GM12878 (cell line): ENCODE measurements at regions not wholly inside any gene's neighbourhood (a gene's known extent, or its start where the extent isn't known, plus 50 kb on each side); places are given as distances from the start of the nearest gene placed in this dataset.

Experiments
- ATAC-seq: fragments of 200-7000 bp; cut with Tn5 transposase; 3 replicates; pipeline ENCODE4 v1.9.1; 2020; ENCODE audit warnings: mild to moderate bottlenecking, moderate library complexity
- BruUV-seq: library from RNA; stranded (reverse); fragments of 400-500 nt; replicated peaks from 2 replicates; lab custom pipeline; 2021; lab: Mats Ljungman, UMichigan
- CTCF ChIA-PET: fragments of 300-600 bp; sonication (Branson Sonifier 250); formaldehyde crosslinking; extraction: SDS; loops from one replicate; lab custom pipeline; 2021; ENCODE audit warnings: inconsistent platforms; lab: Yijun Ruan, JAX
- POLR2A ChIA-PET: fragments of 350-600 bp; formaldehyde crosslinking; extraction: SDS; loops from one replicate; lab custom pipeline; 2021; ENCODE audit warnings: inconsistent platforms; lab: Charles Lee
- RAD21 ChIA-PET: fragments of 300-600 bp; sonication (Branson Sonifier 250); formaldehyde crosslinking; loops from one replicate; lab custom pipeline; 2023; ENCODE audit warnings: antibody characterized with exemption; ENCODE audit not compliant: unreplicated experiment; lab: Charles Lee
- SMC1A ChIA-PET: fragments of 300-600 bp; sonication (Branson Sonifier 250); formaldehyde crosslinking; loops from one replicate; lab custom pipeline; 2023; ENCODE audit not compliant: unreplicated experiment, uncharacterized antibody; lab: Charles Lee
- DNase-seq: peaks from one replicate; pipeline ENCODE4 v3.0.0-alpha.2; 2011; ENCODE audit warnings: low read depth, low spot score
- FAIRE-seq: peaks from 3 replicates; lab custom pipeline; 2011; peaks lifted over from hg19 to GRCh38; lab: Jason Lieb, UNC
- H2AFZ ChIP-seq: 2 replicates; pipeline ENCODE4 v1.6.0; 2011; ENCODE audit warnings: low read depth, low read length, control low read depth; ENCODE audit not compliant: control insufficient read depth
- H3K27ac ChIP-seq: 2 replicates; pipeline ENCODE4 v1.5.1; 2011; ENCODE audit warnings: control low read depth; ENCODE audit not compliant: control insufficient read depth, insufficient read depth
- H3K27me3 ChIP-seq, 2 experiments: replicated peaks in 1 of 2; 2 replicates each; pipeline versions ENCODE4 v1.6.0 to v1.6.1; 2011; ENCODE audit warnings: low read length in 1 of 2; ENCODE audit not compliant: control insufficient read depth in 2 of 2, insufficient read depth in 2 of 2
- H3K36me3 ChIP-seq, 2 experiments: 2 replicates each; pipeline ENCODE4 v1.5.1; 2011; ENCODE audit warnings: low read length in 1 of 2; ENCODE audit not compliant: control insufficient read depth in 2 of 2, insufficient read depth in 2 of 2
- H3K4me1 ChIP-seq: 2 replicates; pipeline ENCODE4 v1.6.1; 2011; ENCODE audit warnings: mild to moderate bottlenecking, low read length, moderate library complexity, mixed read lengths; ENCODE audit not compliant: control insufficient read depth, insufficient read depth
- H3K4me2 ChIP-seq: 2 replicates; pipeline ENCODE4 v1.6.0; 2011; ENCODE audit warnings: control low read depth; ENCODE audit not compliant: control insufficient read depth, insufficient read depth
- H3K4me3 ChIP-seq: fragments of 200-600 bp; sonication (generic); 2 replicates; pipeline ENCODE4 v1.5.1; 2016
- H3K79me2 ChIP-seq: 2 replicates; pipeline ENCODE4 v1.6.0; 2011; ENCODE audit warnings: low read length; ENCODE audit not compliant: control insufficient read depth, insufficient read depth
- H3K9ac ChIP-seq: 2 replicates; pipeline ENCODE4 v1.8.0; 2011; ENCODE audit warnings: low read length, control low read depth, mixed read lengths; ENCODE audit not compliant: control insufficient read depth, insufficient read depth
- H3K9me3 ChIP-seq: replicated peaks from 3 replicates; pipeline ENCODE4 v1.5.1; 2011; ENCODE audit warnings: mild to moderate bottlenecking, low read length; ENCODE audit not compliant: control insufficient read depth, insufficient read depth
- H4K20me1 ChIP-seq: 2 replicates; pipeline ENCODE4 v1.6.0; 2011; ENCODE audit not compliant: control insufficient read depth, insufficient read depth
- BCL3 ChIP-seq: IDR thresholded peaks from 2 replicates; pipeline ENCODE4 v1.6.1; 2011; ENCODE audit warnings: borderline replicate concordance, low read depth, mild to moderate bottlenecking, moderate library complexity, low read length; ENCODE audit not compliant: insufficient read depth, poor library complexity, severe bottlenecking
- CBX5 ChIP-seq: sonication (generic); IDR thresholded peaks from 2 replicates; pipeline ENCODE4 v1.6.1; 2016; ENCODE audit warnings: low read depth, moderate library complexity, mild to moderate bottlenecking, inconsistent platforms
- CHD4 ChIP-seq: fragments of 200-600 bp; sonication (generic); IDR thresholded peaks from 2 replicates; pipeline ENCODE4 v1.6.1; 2016; ENCODE audit warnings: mild to moderate bottlenecking
- EED ChIP-seq: sonication (generic); IDR thresholded peaks from 2 replicates; pipeline ENCODE4 v1.6.1; 2016; ENCODE audit warnings: antibody characterized with exemption, low read depth
- KDM1A ChIP-seq: fragments of 200-600 bp; sonication (generic); IDR thresholded peaks from 2 replicates; pipeline ENCODE4 v1.6.1; 2016; ENCODE audit warnings: borderline replicate concordance
- MXI1 ChIP-seq: fragments of 150-350 bp; IDR thresholded peaks from 2 replicates; pipeline ENCODE4 v1.6.1; 2011; ENCODE audit warnings: low read depth, mild to moderate bottlenecking, inconsistent platforms, low read length, improper control_type of control experiment
- NKRF ChIP-seq: fragments of 450-650 bp; conservative IDR thresholded peaks from 2 replicates; pipeline ENCODE4 v1.6.1; 2017; ENCODE audit warnings: mild to moderate bottlenecking, moderate library complexity
- RELA ChIP-seq: fragments of 450-650 bp; IDR thresholded peaks from 2 replicates; pipeline ENCODE4 v1.8.0; 2014; ENCODE audit warnings: borderline replicate concordance; ENCODE audit not compliant: partially characterized antibody
- USF2 ChIP-seq: IDR thresholded peaks from 2 replicates; pipeline ENCODE4 v1.6.1; 2011; ENCODE audit warnings: low read depth, low read length, improper control_type of control experiment, borderline replicate concordance
- WGBS: methylation state at CpG from one replicate; pipeline ENCODE4 v1.1.6; 2016; ENCODE audit warnings: low lambda C conversion rate; ENCODE audit not compliant: insufficient replicate concordance, insufficient coverage; ENCODE audit errors: missing lambda C conversion rate; 5-methylcytosine and 5-hydroxymethylcytosine counted together
- in situ Hi-C: fragments of 300-500 bp; cut with MboI; formaldehyde crosslinking; loops from 9 replicates; pipeline ENCODE4 v1.14.3; 2018; ENCODE audit warnings: mixed read lengths
- intact Hi-C: fragments of 100-400 bp; cut with micrococcal nuclease; formaldehyde crosslinking; loops from one replicate; pipeline ENCODE4 v1.14.2; 2022; ENCODE audit not compliant: unreplicated experiment

- RAD21 ChIA-PET = no interaction called here
These were observed 173.2 kb downstream of the MN1 start for GRCh38 chr22:27628341-27628740.

More at GRCh38 chr22:27628341-27628740, 173.2 kb downstream of the MN1 start:
- ChIA-PET SMC1A (no interaction called here), CTCF (no interaction called here), POLR2A (no interaction called here)
- Histone ChIP-seq H3K27me3 (no peaks in the 10 kb centered on the region; a peak in 2 of 4 replicates), H2AFZ (no peak overlapping the region), H3K79me2 (no peaks in the 10 kb centered on the region), H3K27ac (no peak overlapping the region), H3K9me3 (no peaks in the 10 kb centered on the region), H3K4me2 (no peak overlapping the region), H3K4me1 (no peaks in the 10 kb centered on the region), H3K9ac (no peak overlapping the region), H4K20me1 (no peaks in the 10 kb centered on the region), H3K36me3 (no peaks in the 10 kb centered on the region), H3K4me3 (no peak overlapping the region)
- DNase-seq (no peak), ATAC-seq (no peak), FAIRE-seq (no peak)
- intact Hi-C loops (no loop called here), in situ Hi-C loops (no loop called here)
- BruUV-seq = no TSS peak
- 20% methylated on average over 8 of the region's 8 CpGs for WGBS
- TF ChIP-seq MXI1 (no peak), CBX5 (no peak), NKRF (no peak), USF2 (no peak), EED (no peak), KDM1A (no peak), RELA (no peak), CHD4 (no peak), BCL3 (no peak)
